HL-60 (cell line): ENCODE measurements at regions not wholly inside any gene's neighbourhood (a gene's known extent, or its start where the extent isn't known, plus 50 kb on each side); places are given as distances from the start of the nearest gene placed in this dataset.

Experiments used
- CTCF ChIP-seq: IDR thresholded peaks from one replicate; pipeline ENCODE4 v1.5.1; 2011; ENCODE audit warnings: low read length, control low read depth, inconsistent platforms; ENCODE audit not compliant: insufficient read depth
- GABPA ChIP-seq: IDR thresholded peaks from 2 replicates; pipeline ENCODE4 v1.6.1; 2012; ENCODE audit warnings: low read depth
- REST ChIP-seq: IDR thresholded peaks from 2 replicates; pipeline ENCODE4 v1.6.1; 2012; ENCODE audit warnings: low read depth; ENCODE audit not compliant: insufficient replicate concordance

- no peak for TF ChIP-seq CTCF
- no peak for TF ChIP-seq GABPA
- TF ChIP-seq REST: no peak
Measured at GRCh38 chr4:154001193-154001592, 212.3 kb upstream of the SFRP2 start.
